ENCODE measurements at regions not wholly inside any gene's neighbourhood (a gene's known extent, or its start where the extent isn't known, plus 50 kb on each side); places are given as distances from the start of the nearest gene placed in this dataset.
A peak's percentile ranks its signal among the peaks of the same experiment; 100 is the strongest.

GRCh38 chr5:58381566-58381965, 78.3 kb downstream of the PLK2 start:
- Mint-ChIP-seq H3K36me3 (ENCODE audit: low read depth) (no peaks in the 10 kb centered on the region), H3K9me3 (peaks cover 59% of the 10 kb centered on the region), H3K27ac (no peak overlapping the region), H3K4me3 (no peak overlapping the region), H3K4me1 (no peaks in the 10 kb centered on the region), H3K27me3 (ENCODE audit: insufficient read depth) (no peaks in the 10 kb centered on the region)
- DNase-seq, result no peak
- Histone ChIP-seq H3K9me3 (ENCODE audit: control insufficient read depth, low read length) (peaks cover 49% of the 10 kb centered on the region), H3K27ac (ENCODE audit: low read depth, low read length) (no peak overlapping the region), H3K9ac (ENCODE audit: extremely low read depth, low read length, poor library complexity, severe bottlenecking) (no peak overlapping the region), H3K36me3 (ENCODE audit: control insufficient read depth, insufficient read depth, low read length) (no peaks in the 10 kb centered on the region), H3K27me3 (ENCODE audit: control insufficient read depth, insufficient read depth, low read length, poor library complexity, severe bottlenecking) (no peaks in the 10 kb centered on the region), H3K4me1 (ENCODE audit: control insufficient read depth, insufficient read depth, low read length) (no peaks in the 10 kb centered on the region), H3K4me3 (ENCODE audit: low read length) (peak overlapping the region; percentile 28)
- no peak for TF ChIP-seq CTCF (conservative IDR thresholded peaks at IDR 0.05)

- Histone ChIP-seq H3K4me3 (ENCODE audit: low read length) (peak overlapping the region; percentile 28), H3K27ac (ENCODE audit: low read depth, low read length) (no peak overlapping the region), H3K9ac (ENCODE audit: extremely low read depth, low read length, poor library complexity, severe bottlenecking) (no peak overlapping the region), H3K27me3 (ENCODE audit: control insufficient read depth, insufficient read depth, low read length, poor library complexity, severe bottlenecking) (no peaks in the 10 kb centered on the region), H3K9me3 (ENCODE audit: control insufficient read depth, low read length) (peaks cover 49% of the 10 kb centered on the region), H3K4me1 (ENCODE audit: control insufficient read depth, insufficient read depth, low read length) (no peaks in the 10 kb centered on the region), H3K36me3 (ENCODE audit: control insufficient read depth, insufficient read depth, low read length) (no peaks in the 10 kb centered on the region)
- no peaks in the 10 kb centered on the region for H3K4me1 Mint-ChIP-seq
- H3K27ac Mint-ChIP-seq, result no peak overlapping the region
- H3K9me3 Mint-ChIP-seq, result peaks cover 67% of the 10 kb centered on the region
- H3K36me3 Mint-ChIP-seq (ENCODE audit: low read depth), result no peaks in the 10 kb centered on the region
- no peaks in the 10 kb centered on the region for H3K27me3 Mint-ChIP-seq (ENCODE audit: insufficient read depth)
- H3K4me3 Mint-ChIP-seq, result no peak overlapping the region
- no peak for DNase-seq
- no peak for TF ChIP-seq CTCF (conservative IDR thresholded peaks at IDR 0.05)
These were observed 79.2 kb downstream of the PLK2 start for GRCh38 chr5:58380655-58381054.

GRCh38 chr5:58378613-58379390, 81.1 kb downstream of the PLK2 start:
- DNase-seq, result no peak
- Mint-ChIP-seq H3K4me3 (no peak overlapping the region), H3K9me3 (peaks cover 76% of the 10 kb centered on the region), H3K4me1 (no peaks in the 10 kb centered on the region), H3K27me3 (ENCODE audit: insufficient read depth) (no peaks in the 10 kb centered on the region), H3K27ac (no peak overlapping the region), H3K36me3 (ENCODE audit: low read depth) (no peaks in the 10 kb centered on the region)
- Histone ChIP-seq H3K4me3 (ENCODE audit: low read length) (peak overlapping the region; percentile 19), H3K4me1 (ENCODE audit: control insufficient read depth, insufficient read depth, low read length) (no peaks in the 10 kb centered on the region), H3K36me3 (ENCODE audit: control insufficient read depth, insufficient read depth, low read length) (no peaks in the 10 kb centered on the region), H3K27me3 (ENCODE audit: control insufficient read depth, insufficient read depth, low read length, poor library complexity, severe bottlenecking) (no peaks in the 10 kb centered on the region), H3K9ac (ENCODE audit: extremely low read depth, low read length, poor library complexity, severe bottlenecking) (no peak overlapping the region), H3K9me3 (ENCODE audit: control insufficient read depth, low read length) (peaks cover 49% of the 10 kb centered on the region), H3K27ac (ENCODE audit: low read depth, low read length) (no peak overlapping the region)
- WGBS, 2 experiments (ENCODE audit: insufficient coverage in 1 of 2, insufficient read length in 1 of 2), result 95 to 96% methylated on average over 3 to 6 of the region's 6 CpGs
- TF ChIP-seq CTCF (conservative IDR thresholded peaks at IDR 0.05), result no peak

Measured in endodermal cell (in vitro differentiated cells).